Urinary bladder (tissue), 3 donors: ENCODE measurements at regions not wholly inside any gene's neighbourhood (a gene's known extent, or its start where the extent isn't known, plus 50 kb on each side); places are given as distances from the start of the nearest gene placed in this dataset.

Experiments
- DNase-seq: peaks from one replicate; pipeline ENCODE4 v3.0.0-alpha.2; 2015; ENCODE audit errors: extremely low spot score
- H3K27ac ChIP-seq: one replicate; pipeline ENCODE4 v1.5.1; 2013; ENCODE audit warnings: low read depth, mild to moderate bottlenecking, moderate library complexity
- H3K36me3 ChIP-seq: one replicate; pipeline ENCODE4 v1.6.1; 2013; ENCODE audit warnings: mild to moderate bottlenecking, moderate library complexity; ENCODE audit not compliant: insufficient read depth
- H3K4me1 ChIP-seq: one replicate; pipeline ENCODE4 v1.6.1; 2013; ENCODE audit warnings: mild to moderate bottlenecking, moderate library complexity; ENCODE audit not compliant: insufficient read depth
- H3K4me3 ChIP-seq: one replicate; pipeline ENCODE4 v1.5.1; 2013; ENCODE audit warnings: low read depth, low read length
- WGBS: extraction: QIAGEN DNeasy Blood & Tissue Kit; methylation state at CpG from one replicate; pipeline ENCODE4 v1.1.7; 2013; 5-methylcytosine and 5-hydroxymethylcytosine counted together
- donor health status: healthy with polysubstance abuse.
- donor health status: healthy.

GRCh38 chr1:235021815-235022214 lies 106.8 kb downstream of the TOMM20 start:
- H3K27ac ChIP-seq, result no peak overlapping the region
- 84% methylated on average over 7 of the region's 7 CpGs for WGBS
- H3K4me1 ChIP-seq, result no peaks in the 10 kb centered on the region
- H3K4me3 ChIP-seq, result no peak overlapping the region
- DNase-seq, result no peak
- H3K36me3 ChIP-seq, result no peaks in the 10 kb centered on the region

GRCh38 chr1:235021321-235021720 lies 107.3 kb downstream of the TOMM20 start:
- Histone ChIP-seq H3K27ac (no peak overlapping the region), H3K4me3 (no peak overlapping the region), H3K36me3 (no peaks in the 10 kb centered on the region), H3K4me1 (no peaks in the 10 kb centered on the region)
- DNase-seq, result no peak
- 94% methylated on average over 7 of the region's 7 CpGs for WGBS

GRCh38 chr1:235019961-235020360 lies 108.7 kb downstream of the TOMM20 start:
- Histone ChIP-seq H3K4me3 (no peak overlapping the region), H3K27ac (no peak overlapping the region), H3K4me1 (no peaks in the 10 kb centered on the region), H3K36me3 (no peaks in the 10 kb centered on the region)
- 80% methylated on average over 4 of the region's 4 CpGs for WGBS
- no peak for DNase-seq

- no peak for DNase-seq
- H3K27ac ChIP-seq, result no peak overlapping the region
- WGBS, result 93% methylated on average over 3 of the region's 3 CpGs
These were observed 109.2 kb downstream of the TOMM20 start for GRCh38 chr1:235019471-235019870.

GRCh38 chr1:235018720-235019444 lies 109.8 kb downstream of the TOMM20 start:
- no peak for DNase-seq
- no peak overlapping the region for H3K4me3 ChIP-seq
- H3K36me3 ChIP-seq, result no peaks in the 10 kb centered on the region
- no peak overlapping the region for H3K27ac ChIP-seq
- WGBS, result 84% methylated on average over 3 of the region's 3 CpGs
- no peaks in the 10 kb centered on the region for H3K4me1 ChIP-seq

More at GRCh38 chr1:235019471-235019870, 109.2 kb downstream of the TOMM20 start:
- no peaks in the 10 kb centered on the region for H3K4me1 ChIP-seq
- H3K36me3 ChIP-seq, result no peaks in the 10 kb centered on the region
- H3K4me3 ChIP-seq, result no peak overlapping the region

- no peaks in the 10 kb centered on the region for H3K4me1 ChIP-seq
- H3K27ac ChIP-seq, result no peak overlapping the region
- no peak for DNase-seq
- H3K4me3 ChIP-seq, result no peak overlapping the region
- no peaks in the 10 kb centered on the region for H3K36me3 ChIP-seq
- WGBS, result 66% methylated on average over 3 of the region's 3 CpGs
These were observed 110.5 kb downstream of the TOMM20 start for GRCh38 chr1:235018161-235018560.

GRCh38 chr1:235017719-235018118 lies 110.9 kb downstream of the TOMM20 start:
- H3K4me3 ChIP-seq, result no peak overlapping the region
- no peak for DNase-seq
- WGBS, result 68% methylated on average over 2 of the region's 2 CpGs
- no peak overlapping the region for H3K27ac ChIP-seq
- H3K4me1 ChIP-seq, result no peaks in the 10 kb centered on the region
- H3K36me3 ChIP-seq, result no peaks in the 10 kb centered on the region

GRCh38 chr1:235017191-235017590 lies 111.4 kb downstream of the TOMM20 start:
- no peak for DNase-seq
- 92% methylated on average over 4 of the region's 4 CpGs for WGBS
- Histone ChIP-seq H3K4me3 (no peak overlapping the region), H3K4me1 (no peaks in the 10 kb centered on the region), H3K36me3 (no peaks in the 10 kb centered on the region), H3K27ac (no peak overlapping the region)

- Histone ChIP-seq H3K27ac (no peak overlapping the region), H3K4me3 (no peak overlapping the region), H3K36me3 (no peaks in the 10 kb centered on the region), H3K4me1 (no peaks in the 10 kb centered on the region)
- WGBS, result 93% methylated on average over 6 of the region's 6 CpGs
- no peak for DNase-seq
These were observed 113.2 kb downstream of the TOMM20 start for GRCh38 chr1:235015291-235015985.

GRCh38 chr1:235014756-235015155 lies 113.9 kb downstream of the TOMM20 start:
- WGBS, result 98% methylated on average over 2 of the region's 2 CpGs
- H3K36me3 ChIP-seq, result no peaks in the 10 kb centered on the region
- DNase-seq, result no peak
- no peak overlapping the region for H3K27ac ChIP-seq
- H3K4me1 ChIP-seq, result no peaks in the 10 kb centered on the region
- no peak overlapping the region for H3K4me3 ChIP-seq

- no peak overlapping the region for H3K4me3 ChIP-seq
- no peaks in the 10 kb centered on the region for H3K4me1 ChIP-seq
- DNase-seq, result no peak
- WGBS, result 88% methylated on average over 3 of the region's 3 CpGs
- H3K36me3 ChIP-seq, result no peaks in the 10 kb centered on the region
- no peak overlapping the region for H3K27ac ChIP-seq
These were observed 115.1 kb downstream of the TOMM20 start for GRCh38 chr1:235013512-235013911.

- Histone ChIP-seq H3K36me3 (no peaks in the 10 kb centered on the region), H3K27ac (no peak overlapping the region), H3K4me3 (no peak overlapping the region), H3K4me1 (no peaks in the 10 kb centered on the region)
- no peak for DNase-seq
- WGBS, result 76% methylated on average over 10 of the region's 10 CpGs
These were observed 116.0 kb downstream of the TOMM20 start for GRCh38 chr1:235012436-235013210.

- H3K27ac ChIP-seq, result no peak overlapping the region
- no peak for DNase-seq
- no peak overlapping the region for H3K4me3 ChIP-seq
- no peaks in the 10 kb centered on the region for H3K4me1 ChIP-seq
- H3K36me3 ChIP-seq, result no peaks in the 10 kb centered on the region
- WGBS, result 78% methylated on average over 22 of the region's 22 CpGs
These were observed 116.8 kb downstream of the TOMM20 start for GRCh38 chr1:235011599-235012435.
